Panc1 (cell line): ENCODE measurements at regions not wholly inside any gene's neighbourhood (a gene's known extent, or its start where the extent isn't known, plus 50 kb on each side); places are given as distances from the start of the nearest gene placed in this dataset.

Experiments
- ATAC-seq: fragments of 200-7000 bp; cut with Tn5 transposase; 2 replicates; pipeline ENCODE4 v1.9.1; 2020; ENCODE audit warnings: mild to moderate bottlenecking, moderate library complexity
- BruUV-seq: library from RNA; stranded (reverse); fragments of 400-500 nt; replicated peaks from 2 replicates; lab custom pipeline; 2021; lab: Mats Ljungman, UMichigan
- CTCF ChIA-PET: fragments of 300-600 bp; sonication (Branson Sonifier 250); formaldehyde crosslinking; loops from one replicate; lab custom pipeline; 2022; ENCODE audit warnings: antibody characterized with exemption; lab: Charles Lee
- POLR2A ChIA-PET: fragments of 300-600 bp; sonication (Branson Sonifier 250); formaldehyde crosslinking; loops from one replicate; lab custom pipeline; 2022; ENCODE audit warnings: antibody characterized with exemption; lab: Charles Lee
- DNase-seq: peaks from one replicate; pipeline ENCODE4 v3.0.0-alpha.2; 2010; ENCODE audit warnings: low read depth, low spot score
- H3K27ac ChIP-seq: 2 replicates; pipeline ENCODE4 v1.5.1; 2011; ENCODE audit warnings: mild to moderate bottlenecking, low read length, inconsistent platforms
- H3K27me3 ChIP-seq: fragments of 200-500 bp; sonication (Bioruptor generic); 2 replicates; pipeline ENCODE4 v1.6.0; 2014; ENCODE audit warnings: low read length, inconsistent platforms; ENCODE audit not compliant: control insufficient read depth, insufficient read depth
- H3K36me3 ChIP-seq: fragments of 200-500 bp; sonication (Bioruptor generic); 2 replicates; pipeline ENCODE4 v1.5.1; 2014; ENCODE audit warnings: inconsistent platforms, mild to moderate bottlenecking, low read length, moderate library complexity; ENCODE audit not compliant: control insufficient read depth, insufficient read depth
- H3K4me1 ChIP-seq: 2 replicates; pipeline ENCODE4 v1.5.1; 2011; ENCODE audit warnings: inconsistent platforms, mild to moderate bottlenecking, low read length, moderate library complexity; ENCODE audit not compliant: control insufficient read depth, insufficient read depth
- H3K4me3 ChIP-seq, 2 experiments: 2 replicates each; pipeline ENCODE4 v1.5.1; 2011 to 2012; ENCODE audit warnings: low read depth in 2 of 2, low read length in 2 of 2, mild to moderate bottlenecking in 2 of 2, inconsistent platforms in 1 of 2, moderate library complexity in 1 of 2
- H3K9me3 ChIP-seq: fragments of 200-500 bp; sonication (Bioruptor generic); 2 replicates; pipeline ENCODE4 v1.5.1; 2014; ENCODE audit warnings: low read depth, mild to moderate bottlenecking, inconsistent platforms, low read length, moderate library complexity; ENCODE audit not compliant: control insufficient read depth, insufficient read depth
- POLR2AphosphoS5 ChIP-seq: IDR thresholded peaks from 2 replicates; pipeline ENCODE4 v1.6.1; 2012; ENCODE audit warnings: mild to moderate bottlenecking, low read depth, low read length, moderate library complexity
- REST ChIP-seq, 2 experiments: IDR thresholded peaks; 2 replicates each; pipeline ENCODE4 v1.6.1; 2011 to 2012; ENCODE audit warnings: low read depth in 2 of 2, control low read depth in 1 of 2, low read length in 1 of 2, mild to moderate bottlenecking in 1 of 2, moderate library complexity in 1 of 2; ENCODE audit not compliant: insufficient read depth in 1 of 2
- SIN3A ChIP-seq: IDR thresholded peaks from 2 replicates; pipeline ENCODE4 v1.6.1; 2012; ENCODE audit warnings: low read depth, mild to moderate bottlenecking, low read length, moderate library complexity, borderline replicate concordance; ENCODE audit not compliant: insufficient read depth
- TCF7L2 ChIP-seq: IDR thresholded peaks from 2 replicates; pipeline ENCODE4 v1.6.1; 2011; ENCODE audit warnings: mild to moderate bottlenecking, low read depth, low read length, inconsistent platforms
- in situ Hi-C: cut with HindIII; loops from 2 replicates; pipeline ENCODE4 v1.10.0; 2016; ENCODE audit warnings: low sequenced_read_pairs, low pct_unique_long_range_greater_than_20kb
- intact Hi-C: fragments of 100-400 bp; cut with micrococcal nuclease; formaldehyde crosslinking; loops from one replicate; pipeline ENCODE4 v1.10.0; 2022; ENCODE audit not compliant: unreplicated experiment
- TF ChIP-seq, protein P1 (sequence below): fragments of 450-650 bp; IDR thresholded peaks from 2 replicates; pipeline ENCODE4 v1.5.1; 2017; ENCODE audit warnings: mild to moderate bottlenecking

DNA sequence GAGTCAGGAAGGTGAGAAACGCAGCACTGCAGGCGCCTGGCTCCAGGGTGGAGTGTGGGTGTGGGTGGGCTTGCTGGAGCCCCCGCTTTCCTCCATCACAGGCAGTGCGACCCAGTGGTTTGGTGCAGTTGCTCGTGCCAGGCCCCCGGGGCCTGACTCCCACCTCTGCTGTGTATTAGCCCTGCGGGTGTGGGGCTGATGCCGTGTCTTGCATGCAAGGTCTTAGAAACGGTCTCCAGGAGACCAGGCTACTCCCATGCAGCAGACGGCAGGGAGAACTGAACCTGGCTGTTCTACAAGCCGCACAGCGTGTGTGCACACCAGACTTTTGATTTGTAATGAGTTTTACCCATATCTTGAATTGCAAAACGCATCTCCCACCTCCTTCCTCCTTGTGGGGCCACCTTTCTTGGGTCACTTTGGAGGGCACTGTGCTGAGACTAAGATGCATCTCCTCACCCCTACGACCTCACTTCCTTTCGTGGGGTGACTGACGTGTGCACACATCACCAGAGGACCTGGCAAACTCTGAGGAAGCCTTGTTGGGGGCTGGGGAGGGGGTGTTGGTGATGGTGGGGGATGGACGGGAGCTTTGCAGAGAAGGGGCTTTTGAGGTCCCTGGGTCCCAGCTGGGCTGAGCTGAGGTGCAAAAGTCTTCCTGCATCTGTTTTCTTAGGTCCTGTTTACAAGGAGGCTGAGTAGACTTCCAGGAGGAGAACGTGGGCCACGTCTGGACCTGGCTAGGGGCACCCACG, 101.8 kb upstream of the TNRC6C start:
- Histone ChIP-seq H3K36me3 (no peaks in the 10 kb centered on the region), H3K4me1 (no peaks in the 10 kb centered on the region; the same call in 1 of the 2 replicates), H3K9me3 (no peaks in the 10 kb centered on the region), H3K27ac (no peak overlapping the region), H3K27me3 (peaks cover 10% of the 10 kb centered on the region), H3K4me3 (no peak overlapping the region)
- in situ Hi-C loops: no loop called here
- intact Hi-C loops: no loop called here
- ATAC-seq (no peak), DNase-seq (no peak)
- ChIA-PET POLR2A (no interaction called here), CTCF (no interaction called here)
- BruUV-seq: no TSS peak
- TF ChIP-seq REST (IDR thresholded peaks at IDR 0.05; ENCODE audit: insufficient read depth in 1 of 2, low read depth in 2 of 2, low read length in 1 of 2): no peak
- no peak for TF ChIP-seq TCF7L2
- TF ChIP-seq POLR2AphosphoS5: no peak
- no peak for TF ChIP-seq SIN3A
- TF ChIP-seq, protein P1, sequence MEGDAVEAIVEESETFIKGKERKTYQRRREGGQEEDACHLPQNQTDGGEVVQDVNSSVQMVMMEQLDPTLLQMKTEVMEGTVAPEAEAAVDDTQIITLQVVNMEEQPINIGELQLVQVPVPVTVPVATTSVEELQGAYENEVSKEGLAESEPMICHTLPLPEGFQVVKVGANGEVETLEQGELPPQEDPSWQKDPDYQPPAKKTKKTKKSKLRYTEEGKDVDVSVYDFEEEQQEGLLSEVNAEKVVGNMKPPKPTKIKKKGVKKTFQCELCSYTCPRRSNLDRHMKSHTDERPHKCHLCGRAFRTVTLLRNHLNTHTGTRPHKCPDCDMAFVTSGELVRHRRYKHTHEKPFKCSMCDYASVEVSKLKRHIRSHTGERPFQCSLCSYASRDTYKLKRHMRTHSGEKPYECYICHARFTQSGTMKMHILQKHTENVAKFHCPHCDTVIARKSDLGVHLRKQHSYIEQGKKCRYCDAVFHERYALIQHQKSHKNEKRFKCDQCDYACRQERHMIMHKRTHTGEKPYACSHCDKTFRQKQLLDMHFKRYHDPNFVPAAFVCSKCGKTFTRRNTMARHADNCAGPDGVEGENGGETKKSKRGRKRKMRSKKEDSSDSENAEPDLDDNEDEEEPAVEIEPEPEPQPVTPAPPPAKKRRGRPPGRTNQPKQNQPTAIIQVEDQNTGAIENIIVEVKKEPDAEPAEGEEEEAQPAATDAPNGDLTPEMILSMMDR: no peak

GRCh38 chr17:77857306-77857555, 101.3 kb upstream of the TNRC6C start:
- H3K4me1 ChIP-seq: no peaks in the 10 kb centered on the region; the same call in 1 of the 2 replicates
- intact Hi-C loops (no loop called here), in situ Hi-C loops (no loop called here)
- no peak overlapping the region for H3K4me3 ChIP-seq
- H3K36me3 ChIP-seq: no peaks in the 10 kb centered on the region
- TF ChIP-seq, protein P1: no peak
- TF ChIP-seq POLR2AphosphoS5 (no peak), SIN3A (no peak)
- POLR2A ChIA-PET: no interaction called here
- ATAC-seq: no peak
- H3K27me3 ChIP-seq: peaks cover 10% of the 10 kb centered on the region
- no peak for DNase-seq
- CTCF ChIA-PET: no interaction called here
- no TSS peak for BruUV-seq
- H3K27ac ChIP-seq: no peak overlapping the region
- no peaks in the 10 kb centered on the region for H3K9me3 ChIP-seq
